SK-N-SH (cell line): ENCODE measurements at regions not wholly inside any gene's neighbourhood (a gene's known extent, or its start where the extent isn't known, plus 50 kb on each side); places are given as distances from the start of the nearest gene placed in this dataset.

ENCODE experiments used
- CTCF ChIA-PET: fragments of 300-600, 350-600 bp; formaldehyde crosslinking; extraction: SDS; loops from one replicate; lab custom pipeline; 2021; lab: Yijun Ruan, JAX
- POLR2A ChIA-PET: fragments of 350-600 bp; sonication (Branson Sonifier 250); formaldehyde crosslinking; extraction: SDS; loops from one replicate; lab custom pipeline; 2020; ENCODE audit warnings: antibody characterized with exemption, inconsistent platforms; lab: Yijun Ruan, JAX
- DNase-seq: peaks from one replicate; pipeline ENCODE4 v3.0.0; 2012
- H2AFZ ChIP-seq: fragments of 200-600 bp; sonication (generic); 2 replicates; pipeline ENCODE4 v1.8.1; 2016; ENCODE audit warnings: antibody characterized with exemption, mild to moderate bottlenecking, low read depth
- H3F3A ChIP-seq: fragments of 200-600 bp; sonication (generic); replicated peaks from 2 replicates; pipeline ENCODE3; 2016; ENCODE audit warnings: antibody characterized with exemption, mild to moderate bottlenecking; ENCODE audit not compliant: insufficient read depth
- H3K27ac ChIP-seq, 2 experiments: fragments of 200-500 bp in 1 of 2; fragments of 200-600 bp in 1 of 2; sonication (Bioruptor generic) in 1 of 2; sonication (generic), shearing (Covaris generic) in 1 of 2; 2 replicates each; pipeline versions ENCODE4 v1.5.1 to v1.6.1; 2014 to 2016; ENCODE audit warnings: low read depth in 2 of 2, inconsistent platforms in 1 of 2, low read length in 1 of 2, mild to moderate bottlenecking in 1 of 2, mixed read lengths in 1 of 2
- H3K27me3 ChIP-seq: fragments of 200-600 bp; sonication (generic), shearing (Covaris generic); 2 replicates; pipeline ENCODE4 v1.6.1; 2016; ENCODE audit warnings: mixed run types; ENCODE audit not compliant: insufficient read depth
- H3K36me3 ChIP-seq, 2 experiments: fragments of 200-500 bp in 1 of 2; fragments of 200-600 bp in 1 of 2; sonication (Bioruptor generic) in 1 of 2; sonication (generic) in 1 of 2; replicated peaks in 1 of 2; 2 replicates each; pipeline versions ENCODE3 to v1.5.1; 2014 to 2016; ENCODE audit warnings: low read length in 1 of 2, mild to moderate bottlenecking in 1 of 2; ENCODE audit not compliant: insufficient read depth in 2 of 2, control insufficient read depth in 1 of 2
- H3K4me1 ChIP-seq, 2 experiments: fragments of 200-500 bp in 1 of 2; fragments of 200-600 bp in 1 of 2; sonication (Bioruptor generic) in 1 of 2; sonication (generic), shearing (Covaris generic) in 1 of 2; 2 replicates each; pipeline versions ENCODE4 v1.5.1 to v1.6.1; 2014 to 2016; ENCODE audit warnings: low read depth in 1 of 2, low read length in 1 of 2, mixed run types in 1 of 2; ENCODE audit not compliant: insufficient read depth in 2 of 2, control insufficient read depth in 1 of 2
- H3K4me2 ChIP-seq: fragments of 200-600 bp; sonication (generic), shearing (Covaris generic); 2 replicates; pipeline ENCODE4 v1.6.1; 2017; ENCODE audit warnings: mixed run types
- H3K4me3 ChIP-seq, 2 experiments: fragments of 200-500 bp in 1 of 2; fragments of 200-600 bp in 1 of 2; sonication (Bioruptor generic) in 1 of 2; sonication (generic), shearing (Covaris generic) in 1 of 2; 2 replicates each; pipeline versions ENCODE4 v1.5.1 to v1.8.1; 2014 to 2016; ENCODE audit warnings: low read depth in 2 of 2, inconsistent platforms in 1 of 2, low read length in 1 of 2, mild to moderate bottlenecking in 1 of 2, mixed read lengths in 1 of 2, moderate library complexity in 1 of 2
- H3K79me2 ChIP-seq: fragments of 200-600 bp; sonication (generic); 2 replicates; pipeline ENCODE4 v1.8.1; 2017; ENCODE audit warnings: mild to moderate bottlenecking; ENCODE audit not compliant: insufficient read depth
- H3K9ac ChIP-seq: fragments of 200-600 bp; sonication (generic); 2 replicates; pipeline ENCODE4 v1.6.1; 2017; ENCODE audit warnings: mixed run types
- H3K9me2 ChIP-seq: fragments of 200-600 bp; sonication (generic); 2 replicates; pipeline ENCODE4 v1.6.1; 2017; ENCODE audit warnings: mixed run types
- H3K9me3 ChIP-seq: fragments of 200-600 bp; sonication (generic); 2 replicates; pipeline ENCODE4 v1.6.1; 2017; ENCODE audit warnings: mixed run types, mild to moderate bottlenecking, moderate library complexity
- H4K20me1 ChIP-seq: fragments of 200-600 bp; sonication (generic); 2 replicates; pipeline ENCODE4 v1.6.1; 2017; ENCODE audit warnings: mild to moderate bottlenecking, mixed run types; ENCODE audit not compliant: insufficient read depth
- CHD2 ChIP-seq: fragments of 150-350 bp; IDR thresholded peaks from 2 replicates; pipeline ENCODE4 v1.6.1; 2018; ENCODE audit warnings: low read length; ENCODE audit not compliant: partially characterized antibody
- EP300 ChIP-seq, 2 experiments: IDR thresholded peaks; 2 replicates each; pipeline versions ENCODE4 v1.4.0 to v1.6.1; 2012; ENCODE audit warnings: borderline replicate concordance in 1 of 2, low read depth in 1 of 2, low read length in 1 of 2
- FOXJ3 ChIP-seq: sonication (generic); formaldehyde crosslinking; IDR thresholded peaks from 2 replicates; pipeline ENCODE4 v1.5.1; 2020; ENCODE audit warnings: mild to moderate bottlenecking, missing genetic modification reagents
- FOXM1 ChIP-seq: IDR thresholded peaks from 2 replicates; pipeline ENCODE4 v1.4.0; 2012; ENCODE audit warnings: low read depth, mild to moderate bottlenecking
- GATA2 ChIP-seq: sonication (generic); formaldehyde crosslinking; IDR thresholded peaks from 2 replicates; pipeline ENCODE4 v1.5.0; 2020; ENCODE audit warnings: mild to moderate bottlenecking, missing genetic modification reagents
- SMC3 ChIP-seq: IDR thresholded peaks from 2 replicates; pipeline ENCODE4 v1.6.1; 2012; ENCODE audit warnings: low read depth, low read length, improper control_type of control experiment
- YY1 ChIP-seq: IDR thresholded peaks from 2 replicates; pipeline ENCODE4 v1.4.0; 2012; ENCODE audit warnings: low read depth, mild to moderate bottlenecking
- WGBS: methylation state at CpG from one replicate; pipeline ENCODE4 v1.1.6; 2017; ENCODE audit warnings: low lambda C conversion rate; 5-methylcytosine and 5-hydroxymethylcytosine counted together
- TF ChIP-seq, protein P1 (sequence below): IDR thresholded peaks from 2 replicates; pipeline ENCODE4 v1.4.0; 2012; ENCODE audit warnings: low read depth, borderline replicate concordance
- TF ChIP-seq, protein P2 (sequence below): fragments of 200-600 bp; sonication (generic); IDR thresholded peaks from 2 replicates; pipeline ENCODE4 v1.6.1; 2017; ENCODE audit warnings: antibody characterized with exemption, mild to moderate bottlenecking, moderate library complexity
- TF ChIP-seq, protein P3 (sequence below): IDR thresholded peaks from 2 replicates; pipeline ENCODE4 v1.6.1; 2012; ENCODE audit warnings: mild to moderate bottlenecking, low read depth, low read length, moderate library complexity
- TF ChIP-seq, protein P4 (sequence below): fragments of 150-350 bp; IDR thresholded peaks from 2 replicates; pipeline ENCODE4 v1.6.1; 2017; ENCODE audit warnings: antibody characterized with exemption, low read length, low read depth, borderline replicate concordance

DNA sequence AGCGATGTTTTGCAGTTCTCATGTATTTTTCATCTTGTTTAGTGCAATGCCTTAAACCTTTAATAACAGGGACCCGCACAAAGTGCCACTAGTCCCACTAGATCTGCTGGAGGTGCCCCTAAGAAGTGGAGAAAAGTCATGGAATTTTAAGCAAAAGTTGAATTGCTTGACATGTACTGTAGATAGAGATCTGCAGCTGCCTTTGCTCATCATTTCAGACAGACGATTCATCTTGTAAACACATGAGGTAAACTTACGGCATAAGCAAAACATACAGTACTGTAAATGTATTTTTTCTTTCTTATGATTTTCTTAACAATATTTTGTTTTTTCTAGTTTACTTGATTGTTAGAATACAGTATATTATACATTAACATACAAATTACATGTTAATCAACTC is 295.6 kb downstream of the CASP12 start (continued):
- no peak for TF ChIP-seq GATA2
- no peak for TF ChIP-seq EP300 (IDR thresholded peaks at IDR 0.05; ENCODE audit: borderline replicate concordance in 1 of 2, low read depth in 1 of 2, low read length in 1 of 2)
- TF ChIP-seq, protein P1, sequence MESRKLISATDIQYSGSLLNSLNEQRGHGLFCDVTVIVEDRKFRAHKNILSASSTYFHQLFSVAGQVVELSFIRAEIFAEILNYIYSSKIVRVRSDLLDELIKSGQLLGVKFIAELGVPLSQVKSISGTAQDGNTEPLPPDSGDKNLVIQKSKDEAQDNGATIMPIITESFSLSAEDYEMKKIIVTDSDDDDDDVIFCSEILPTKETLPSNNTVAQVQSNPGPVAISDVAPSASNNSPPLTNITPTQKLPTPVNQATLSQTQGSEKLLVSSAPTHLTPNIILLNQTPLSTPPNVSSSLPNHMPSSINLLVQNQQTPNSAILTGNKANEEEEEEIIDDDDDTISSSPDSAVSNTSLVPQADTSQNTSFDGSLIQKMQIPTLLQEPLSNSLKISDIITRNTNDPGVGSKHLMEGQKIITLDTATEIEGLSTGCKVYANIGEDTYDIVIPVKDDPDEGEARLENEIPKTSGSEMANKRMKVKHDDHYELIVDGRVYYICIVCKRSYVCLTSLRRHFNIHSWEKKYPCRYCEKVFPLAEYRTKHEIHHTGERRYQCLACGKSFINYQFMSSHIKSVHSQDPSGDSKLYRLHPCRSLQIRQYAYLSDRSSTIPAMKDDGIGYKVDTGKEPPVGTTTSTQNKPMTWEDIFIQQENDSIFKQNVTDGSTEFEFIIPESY: no peak
- TF ChIP-seq SMC3: no peak
- no peak for TF ChIP-seq FOXJ3 (CRISPR knock-in tag)
- TF ChIP-seq YY1: no peak

DNA sequence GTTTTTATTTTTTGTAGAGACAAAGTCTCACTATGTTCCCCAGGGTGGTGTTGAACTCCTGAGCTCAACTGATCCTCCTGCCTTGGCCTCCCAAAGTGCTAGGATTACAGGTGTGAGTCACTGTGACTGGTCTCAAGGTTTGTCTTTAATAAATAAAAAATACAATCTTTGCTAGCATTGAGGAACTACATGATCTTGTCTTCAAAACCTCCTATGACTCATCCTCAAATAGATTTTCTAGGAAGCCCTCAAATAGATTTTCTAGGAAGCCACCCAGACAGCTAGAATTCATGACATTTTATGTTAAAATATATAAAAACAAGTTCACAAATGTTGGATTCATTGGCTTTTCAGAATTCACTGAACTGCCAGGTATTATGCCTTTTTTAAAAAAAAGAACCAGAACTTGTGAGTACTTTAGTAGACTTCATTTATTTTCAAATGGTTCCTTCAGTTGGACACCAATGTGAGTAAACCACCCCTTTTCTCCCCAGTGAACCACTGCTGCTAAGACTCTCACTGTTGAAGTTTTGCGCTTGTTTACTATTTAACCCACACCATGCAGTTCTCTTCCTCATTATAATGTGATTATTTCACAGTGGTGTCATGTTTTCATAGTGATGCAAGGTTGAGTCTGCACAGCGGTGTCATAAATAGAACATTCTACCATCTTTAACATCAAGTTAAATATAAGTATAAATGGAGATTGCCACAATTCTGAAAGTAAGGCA is 303.9 kb downstream of the CASP12 start:
- Histone ChIP-seq H2AFZ (no peak overlapping the region), H3K4me1 (no peaks in the 10 kb centered on the region; a peak in 1 of 4 replicates), H3K9me3 (no peaks in the 10 kb centered on the region), H3K27ac (no peak overlapping the region), H3K79me2 (no peaks in the 10 kb centered on the region), H3K36me3 (no peaks in the 10 kb centered on the region), H3F3A (no peaks in the 10 kb centered on the region), H3K9ac (no peak overlapping the region), H3K27me3 (no peaks in the 10 kb centered on the region), H4K20me1 (no peaks in the 10 kb centered on the region), H3K9me2 (no peaks in the 10 kb centered on the region), H3K4me3 (no peak overlapping the region), H3K4me2 (no peak overlapping the region)
- WGBS: 89% methylated on average over 2 of the region's 2 CpGs
- CTCF ChIA-PET: no interaction called here
- TF ChIP-seq, protein P2, sequence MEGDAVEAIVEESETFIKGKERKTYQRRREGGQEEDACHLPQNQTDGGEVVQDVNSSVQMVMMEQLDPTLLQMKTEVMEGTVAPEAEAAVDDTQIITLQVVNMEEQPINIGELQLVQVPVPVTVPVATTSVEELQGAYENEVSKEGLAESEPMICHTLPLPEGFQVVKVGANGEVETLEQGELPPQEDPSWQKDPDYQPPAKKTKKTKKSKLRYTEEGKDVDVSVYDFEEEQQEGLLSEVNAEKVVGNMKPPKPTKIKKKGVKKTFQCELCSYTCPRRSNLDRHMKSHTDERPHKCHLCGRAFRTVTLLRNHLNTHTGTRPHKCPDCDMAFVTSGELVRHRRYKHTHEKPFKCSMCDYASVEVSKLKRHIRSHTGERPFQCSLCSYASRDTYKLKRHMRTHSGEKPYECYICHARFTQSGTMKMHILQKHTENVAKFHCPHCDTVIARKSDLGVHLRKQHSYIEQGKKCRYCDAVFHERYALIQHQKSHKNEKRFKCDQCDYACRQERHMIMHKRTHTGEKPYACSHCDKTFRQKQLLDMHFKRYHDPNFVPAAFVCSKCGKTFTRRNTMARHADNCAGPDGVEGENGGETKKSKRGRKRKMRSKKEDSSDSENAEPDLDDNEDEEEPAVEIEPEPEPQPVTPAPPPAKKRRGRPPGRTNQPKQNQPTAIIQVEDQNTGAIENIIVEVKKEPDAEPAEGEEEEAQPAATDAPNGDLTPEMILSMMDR: no peak
- TF ChIP-seq CHD2 (no peak), FOXM1 (no peak)
- TF ChIP-seq, protein P3, sequence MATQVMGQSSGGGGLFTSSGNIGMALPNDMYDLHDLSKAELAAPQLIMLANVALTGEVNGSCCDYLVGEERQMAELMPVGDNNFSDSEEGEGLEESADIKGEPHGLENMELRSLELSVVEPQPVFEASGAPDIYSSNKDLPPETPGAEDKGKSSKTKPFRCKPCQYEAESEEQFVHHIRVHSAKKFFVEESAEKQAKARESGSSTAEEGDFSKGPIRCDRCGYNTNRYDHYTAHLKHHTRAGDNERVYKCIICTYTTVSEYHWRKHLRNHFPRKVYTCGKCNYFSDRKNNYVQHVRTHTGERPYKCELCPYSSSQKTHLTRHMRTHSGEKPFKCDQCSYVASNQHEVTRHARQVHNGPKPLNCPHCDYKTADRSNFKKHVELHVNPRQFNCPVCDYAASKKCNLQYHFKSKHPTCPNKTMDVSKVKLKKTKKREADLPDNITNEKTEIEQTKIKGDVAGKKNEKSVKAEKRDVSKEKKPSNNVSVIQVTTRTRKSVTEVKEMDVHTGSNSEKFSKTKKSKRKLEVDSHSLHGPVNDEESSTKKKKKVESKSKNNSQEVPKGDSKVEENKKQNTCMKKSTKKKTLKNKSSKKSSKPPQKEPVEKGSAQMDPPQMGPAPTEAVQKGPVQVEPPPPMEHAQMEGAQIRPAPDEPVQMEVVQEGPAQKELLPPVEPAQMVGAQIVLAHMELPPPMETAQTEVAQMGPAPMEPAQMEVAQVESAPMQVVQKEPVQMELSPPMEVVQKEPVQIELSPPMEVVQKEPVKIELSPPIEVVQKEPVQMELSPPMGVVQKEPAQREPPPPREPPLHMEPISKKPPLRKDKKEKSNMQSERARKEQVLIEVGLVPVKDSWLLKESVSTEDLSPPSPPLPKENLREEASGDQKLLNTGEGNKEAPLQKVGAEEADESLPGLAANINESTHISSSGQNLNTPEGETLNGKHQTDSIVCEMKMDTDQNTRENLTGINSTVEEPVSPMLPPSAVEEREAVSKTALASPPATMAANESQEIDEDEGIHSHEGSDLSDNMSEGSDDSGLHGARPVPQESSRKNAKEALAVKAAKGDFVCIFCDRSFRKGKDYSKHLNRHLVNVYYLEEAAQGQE: no peak
- TF ChIP-seq, protein P4, sequence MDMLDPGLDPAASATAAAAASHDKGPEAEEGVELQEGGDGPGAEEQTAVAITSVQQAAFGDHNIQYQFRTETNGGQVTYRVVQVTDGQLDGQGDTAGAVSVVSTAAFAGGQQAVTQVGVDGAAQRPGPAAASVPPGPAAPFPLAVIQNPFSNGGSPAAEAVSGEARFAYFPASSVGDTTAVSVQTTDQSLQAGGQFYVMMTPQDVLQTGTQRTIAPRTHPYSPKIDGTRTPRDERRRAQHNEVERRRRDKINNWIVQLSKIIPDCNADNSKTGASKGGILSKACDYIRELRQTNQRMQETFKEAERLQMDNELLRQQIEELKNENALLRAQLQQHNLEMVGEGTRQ: no peak
- TF ChIP-seq, protein P1: no peak
- POLR2A ChIA-PET: no interaction called here
- no peak for DNase-seq
